SK-N-SH (cell line): ENCODE measurements at regions not wholly inside any gene's neighbourhood (a gene's known extent, or its start where the extent isn't known, plus 50 kb on each side); places are given as distances from the start of the nearest gene placed in this dataset.
A peak's percentile ranks its signal among the peaks of the same experiment; 100 is the strongest.
"Not testable (repeated sequence)": the region's sequence is repeated elsewhere in the genome, so short reads cannot be mapped to it uniquely, and the experiment has no call there.

Experiments
- CTCF ChIA-PET: fragments of 300-600, 350-600 bp; formaldehyde crosslinking; extraction: SDS; loops from one replicate; lab custom pipeline; 2021; lab: Yijun Ruan, JAX
- POLR2A ChIA-PET: fragments of 350-600 bp; sonication (Branson Sonifier 250); formaldehyde crosslinking; extraction: SDS; loops from one replicate; lab custom pipeline; 2020; ENCODE audit warnings: antibody characterized with exemption, inconsistent platforms; lab: Yijun Ruan, JAX
- DNase-seq: peaks from one replicate; pipeline ENCODE4 v3.0.0; 2012
- H2AFZ ChIP-seq: fragments of 200-600 bp; sonication (generic); 2 replicates; pipeline ENCODE4 v1.8.1; 2016; ENCODE audit warnings: antibody characterized with exemption, mild to moderate bottlenecking, low read depth
- H3F3A ChIP-seq: fragments of 200-600 bp; sonication (generic); replicated peaks from 2 replicates; pipeline ENCODE3; 2016; ENCODE audit warnings: antibody characterized with exemption, mild to moderate bottlenecking; ENCODE audit not compliant: insufficient read depth
- H3K27ac ChIP-seq, 2 experiments: fragments of 200-500 bp in 1 of 2; fragments of 200-600 bp in 1 of 2; sonication (Bioruptor generic) in 1 of 2; sonication (generic), shearing (Covaris generic) in 1 of 2; 2 replicates each; pipeline versions ENCODE4 v1.5.1 to v1.6.1; 2014 to 2016; ENCODE audit warnings: low read depth in 2 of 2, inconsistent platforms in 1 of 2, low read length in 1 of 2, mild to moderate bottlenecking in 1 of 2, mixed read lengths in 1 of 2
- H3K27me3 ChIP-seq: fragments of 200-600 bp; sonication (generic), shearing (Covaris generic); 2 replicates; pipeline ENCODE4 v1.6.1; 2016; ENCODE audit warnings: mixed run types; ENCODE audit not compliant: insufficient read depth
- H3K36me3 ChIP-seq, 2 experiments: fragments of 200-500 bp in 1 of 2; fragments of 200-600 bp in 1 of 2; sonication (Bioruptor generic) in 1 of 2; sonication (generic) in 1 of 2; replicated peaks in 1 of 2; 2 replicates each; pipeline versions ENCODE3 to v1.5.1; 2014 to 2016; ENCODE audit warnings: low read length in 1 of 2, mild to moderate bottlenecking in 1 of 2; ENCODE audit not compliant: insufficient read depth in 2 of 2, control insufficient read depth in 1 of 2
- H3K4me1 ChIP-seq, 2 experiments: fragments of 200-500 bp in 1 of 2; fragments of 200-600 bp in 1 of 2; sonication (Bioruptor generic) in 1 of 2; sonication (generic), shearing (Covaris generic) in 1 of 2; 2 replicates each; pipeline versions ENCODE4 v1.5.1 to v1.6.1; 2014 to 2016; ENCODE audit warnings: low read depth in 1 of 2, low read length in 1 of 2, mixed run types in 1 of 2; ENCODE audit not compliant: insufficient read depth in 2 of 2, control insufficient read depth in 1 of 2
- H3K4me2 ChIP-seq: fragments of 200-600 bp; sonication (generic), shearing (Covaris generic); 2 replicates; pipeline ENCODE4 v1.6.1; 2017; ENCODE audit warnings: mixed run types
- H3K4me3 ChIP-seq, 2 experiments: fragments of 200-500 bp in 1 of 2; fragments of 200-600 bp in 1 of 2; sonication (Bioruptor generic) in 1 of 2; sonication (generic), shearing (Covaris generic) in 1 of 2; 2 replicates each; pipeline versions ENCODE4 v1.5.1 to v1.8.1; 2014 to 2016; ENCODE audit warnings: low read depth in 2 of 2, inconsistent platforms in 1 of 2, low read length in 1 of 2, mild to moderate bottlenecking in 1 of 2, mixed read lengths in 1 of 2, moderate library complexity in 1 of 2
- H3K79me2 ChIP-seq: fragments of 200-600 bp; sonication (generic); 2 replicates; pipeline ENCODE4 v1.8.1; 2017; ENCODE audit warnings: mild to moderate bottlenecking; ENCODE audit not compliant: insufficient read depth
- H3K9ac ChIP-seq: fragments of 200-600 bp; sonication (generic); 2 replicates; pipeline ENCODE4 v1.6.1; 2017; ENCODE audit warnings: mixed run types
- H3K9me2 ChIP-seq: fragments of 200-600 bp; sonication (generic); 2 replicates; pipeline ENCODE4 v1.6.1; 2017; ENCODE audit warnings: mixed run types
- H3K9me3 ChIP-seq: fragments of 200-600 bp; sonication (generic); 2 replicates; pipeline ENCODE4 v1.6.1; 2017; ENCODE audit warnings: mixed run types, mild to moderate bottlenecking, moderate library complexity
- H4K20me1 ChIP-seq: fragments of 200-600 bp; sonication (generic); 2 replicates; pipeline ENCODE4 v1.6.1; 2017; ENCODE audit warnings: mild to moderate bottlenecking, mixed run types; ENCODE audit not compliant: insufficient read depth
- CTCF ChIP-seq: fragments of 200-600 bp; sonication (generic); IDR thresholded peaks from 2 replicates; pipeline ENCODE4 v1.6.1; 2017; ENCODE audit warnings: antibody characterized with exemption, mild to moderate bottlenecking, moderate library complexity
- EP300 ChIP-seq, 2 experiments: IDR thresholded peaks; 2 replicates each; pipeline versions ENCODE4 v1.4.0 to v1.6.1; 2012; ENCODE audit warnings: borderline replicate concordance in 1 of 2, low read depth in 1 of 2, low read length in 1 of 2
- EZH2phosphoT487 ChIP-seq: fragments of 200-600 bp; sonication (generic); IDR thresholded peaks from 2 replicates; pipeline ENCODE4 v1.6.1; 2017; ENCODE audit warnings: low read depth, mixed run types, mild to moderate bottlenecking, antibody characterized with exemption, moderate library complexity, borderline replicate concordance
- NFIC ChIP-seq: IDR thresholded peaks from 2 replicates; pipeline ENCODE4 v1.4.0; 2012; ENCODE audit warnings: borderline replicate concordance
- NRF1 ChIP-seq: IDR thresholded peaks from 2 replicates; pipeline ENCODE4 v1.6.1; 2012; ENCODE audit warnings: low read depth, mild to moderate bottlenecking, low read length
- RAD21 ChIP-seq: IDR thresholded peaks from 2 replicates; pipeline ENCODE4 v1.6.1; 2012; ENCODE audit warnings: mild to moderate bottlenecking, low read length
- RCOR1 ChIP-seq: fragments of 150-350 bp; IDR thresholded peaks from 2 replicates; pipeline ENCODE4 v1.6.1; 2017; ENCODE audit warnings: antibody characterized with exemption, low read length
- SIN3A ChIP-seq: IDR thresholded peaks from 2 replicates; pipeline ENCODE4 v1.6.1; 2012; ENCODE audit warnings: low read depth, mild to moderate bottlenecking, low read length, moderate library complexity, borderline replicate concordance
- SMC3 ChIP-seq: IDR thresholded peaks from 2 replicates; pipeline ENCODE4 v1.6.1; 2012; ENCODE audit warnings: low read depth, low read length, improper control_type of control experiment
- WGBS: methylation state at CpG from one replicate; pipeline ENCODE4 v1.1.6; 2017; ENCODE audit warnings: low lambda C conversion rate; 5-methylcytosine and 5-hydroxymethylcytosine counted together

- H3K4me2 ChIP-seq, H3K36me3 ChIP-seq, H3K27me3 ChIP-seq, H3K4me3 ChIP-seq, H2AFZ ChIP-seq, H3K4me1 ChIP-seq, H3K9me2 ChIP-seq, H4K20me1 ChIP-seq, H3K27ac ChIP-seq, DNase-seq, POLR2A ChIA-PET, H3F3A ChIP-seq, H3K79me2 ChIP-seq, H3K9ac ChIP-seq, H3K9me3 ChIP-seq: not testable (repeated sequence)
- WGBS = 69% methylated on average over 13 of the region's 14 CpGs
- CTCF ChIA-PET = interaction anchor here (1.0 to 1.7 kb wide), 2 partner anchors 97 to 262 kb away, joined by 3 read pairs; no protein-coding TSS in a partner anchor
Observed at GRCh38 chr15:70367913-70368705, 270.4 kb upstream of the TLE3 start.

- CTCF ChIA-PET = interaction anchor here (0.6 to 1.8 kb wide), 6 partner anchors 12 to 263 kb away, joined by 3 to 9 read pairs (median 4); no protein-coding TSS in a partner anchor
Observed at GRCh38 chr15:70364023-70364422, 266.3 kb upstream of the TLE3 start.

GRCh38 chr15:70362886-70363285 lies 265.2 kb upstream of the TLE3 start:
- CTCF ChIA-PET = interaction anchor here (1.0 to 1.8 kb wide), 8 partner anchors 8 to 262 kb away, joined by 3 to 9 read pairs (median 4); no protein-coding TSS in a partner anchor
- 80% methylated on average over 6 of the region's 6 CpGs for WGBS
- no peaks in the 10 kb centered on the region for H3F3A ChIP-seq
- TF ChIP-seq CTCF (peak; percentile 54), SIN3A (no peak), RAD21 (peak; percentile 71), SMC3 (peak; percentile 70), RCOR1 (no peak), NFIC (no peak), NRF1 (no peak), EZH2phosphoT487 (no peak), EP300 (IDR thresholded peaks at IDR 0.05; ENCODE audit: borderline replicate concordance in 1 of 2, low read depth in 1 of 2, low read length in 1 of 2) (no peak)
- H4K20me1 ChIP-seq = no peaks in the 10 kb centered on the region
- H3K4me1 ChIP-seq = peaks cover 0 to 14% of the 10 kb centered on the region in 2 experiments; a peak in 1 of 4 replicates
- H3K27me3 ChIP-seq = no peaks in the 10 kb centered on the region
- H3K9me3 ChIP-seq = no peaks in the 10 kb centered on the region; the same call in 1 of the 2 replicates
- no peaks in the 10 kb centered on the region for H3K36me3 ChIP-seq
- no peak overlapping the region for H3K9ac ChIP-seq
- H3K9me2 ChIP-seq = no peaks in the 10 kb centered on the region
- no peak overlapping the region; a peak in 1 of 4 replicates for H3K27ac ChIP-seq
- H3K4me2 ChIP-seq = no peak overlapping the region
- H2AFZ ChIP-seq = no peak overlapping the region
- POLR2A ChIA-PET = no interaction called here
- H3K79me2 ChIP-seq = no peaks in the 10 kb centered on the region
- H3K4me3 ChIP-seq = no peak overlapping the region
- DNase-seq = peak; percentile 71

More at GRCh38 chr15:70364023-70364422, 266.3 kb upstream of the TLE3 start:
- H3K9me3 ChIP-seq, H3K9me2 ChIP-seq, DNase-seq, H3K4me1 ChIP-seq, H3K4me2 ChIP-seq, H3K36me3 ChIP-seq, POLR2A ChIA-PET, H3K9ac ChIP-seq, H2AFZ ChIP-seq, H4K20me1 ChIP-seq, H3K79me2 ChIP-seq, H3F3A ChIP-seq, H3K27me3 ChIP-seq, H3K4me3 ChIP-seq, H3K27ac ChIP-seq: not testable (repeated sequence)
- WGBS = 76% methylated on average over 4 of the region's 4 CpGs
